ENCODE measurements at regions not wholly inside any gene's neighbourhood (a gene's known extent, or its start where the extent isn't known, plus 50 kb on each side); places are given as distances from the start of the nearest gene placed in this dataset.
"Not testable (repeated sequence)": the region's sequence is repeated elsewhere in the genome, so short reads cannot be mapped to it uniquely, and the experiment has no call there.

DNA sequence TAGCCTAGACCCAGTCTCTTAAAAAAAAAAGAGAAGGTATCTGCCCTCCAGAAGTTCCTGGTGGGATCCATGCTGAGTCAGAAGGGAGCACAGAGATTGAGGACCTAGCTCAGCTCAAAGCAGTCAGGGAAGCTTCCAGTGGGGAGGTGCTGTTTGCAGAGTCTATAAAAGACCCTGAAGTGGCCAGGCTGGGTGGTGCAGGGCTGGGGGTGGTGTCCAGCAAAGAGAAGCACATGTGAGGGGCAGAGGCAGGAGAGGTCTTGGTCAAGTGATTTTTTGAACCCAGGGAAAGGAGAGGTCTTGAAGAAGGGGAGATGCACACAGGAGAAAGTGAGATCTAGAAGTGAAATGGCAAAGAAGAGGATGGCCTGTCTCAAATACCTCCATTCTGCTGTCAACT, 130.4 kb upstream of the PODXL start:
- H3K36me3 Mint-ChIP-seq (ENCODE audit: low read depth) = no peaks in the 10 kb centered on the region
- no peaks in the 10 kb centered on the region for H3K9me3 Mint-ChIP-seq
- no peak overlapping the region for H3K27ac Mint-ChIP-seq
- peaks cover under 1% of the 10 kb centered on the region for H3K4me1 Mint-ChIP-seq (ENCODE audit: low read depth)
- peaks cover 2% of the 10 kb centered on the region for H3K27me3 Mint-ChIP-seq (ENCODE audit: low read depth)
- DNase-seq (ENCODE audit: low spot score) = no peak
- no peak overlapping the region for H3K4me3 Mint-ChIP-seq

- Mint-ChIP-seq H3K27me3 (ENCODE audit: low read depth) (peaks cover 3% of the 10 kb centered on the region), H3K9me3 (peaks cover 4% of the 10 kb centered on the region)
Observed at GRCh38 chr7:131683536-131684125, 127.2 kb upstream of the PODXL start.

GRCh38 chr7:131681961-131682360, 125.5 kb upstream of the PODXL start:
- H3K36me3 Mint-ChIP-seq (ENCODE audit: low read depth) = no peaks in the 10 kb centered on the region
- no peak overlapping the region for H3K27ac Mint-ChIP-seq
- H3K4me3 Mint-ChIP-seq = no peak overlapping the region
- H3K4me1 Mint-ChIP-seq (ENCODE audit: low read depth) = no peaks in the 10 kb centered on the region
- H3K9me3 Mint-ChIP-seq = peaks cover 4% of the 10 kb centered on the region
- peaks cover 3% of the 10 kb centered on the region for H3K27me3 Mint-ChIP-seq (ENCODE audit: low read depth)
- no peak for DNase-seq (ENCODE audit: low spot score)

More at GRCh38 chr7:131683536-131684125, 127.2 kb upstream of the PODXL start:
- H3K4me1 Mint-ChIP-seq (ENCODE audit: low read depth) = no peaks in the 10 kb centered on the region
- H3K27ac Mint-ChIP-seq = no peak overlapping the region
- no peaks in the 10 kb centered on the region for H3K36me3 Mint-ChIP-seq (ENCODE audit: low read depth)
- H3K4me3 Mint-ChIP-seq = no peak overlapping the region
- DNase-seq (ENCODE audit: low spot score) = no peak

- not testable (repeated sequence) for H3K27me3 Mint-ChIP-seq (ENCODE audit: low read depth); DNase-seq (ENCODE audit: low spot score); H3K4me1 Mint-ChIP-seq (ENCODE audit: low read depth); H3K4me3 Mint-ChIP-seq; H3K27ac Mint-ChIP-seq; H3K36me3 Mint-ChIP-seq (ENCODE audit: low read depth); H3K9me3 Mint-ChIP-seq
Observed at GRCh38 chr7:131679071-131679470, 122.6 kb upstream of the PODXL start.

- H3K4me3 Mint-ChIP-seq; H3K27me3 Mint-ChIP-seq (ENCODE audit: low read depth); H3K36me3 Mint-ChIP-seq (ENCODE audit: low read depth); DNase-seq (ENCODE audit: low spot score); H3K4me1 Mint-ChIP-seq (ENCODE audit: low read depth); H3K9me3 Mint-ChIP-seq; H3K27ac Mint-ChIP-seq: not testable (repeated sequence)
Observed at GRCh38 chr7:131676850-131677249, 120.4 kb upstream of the PODXL start.

DNA sequence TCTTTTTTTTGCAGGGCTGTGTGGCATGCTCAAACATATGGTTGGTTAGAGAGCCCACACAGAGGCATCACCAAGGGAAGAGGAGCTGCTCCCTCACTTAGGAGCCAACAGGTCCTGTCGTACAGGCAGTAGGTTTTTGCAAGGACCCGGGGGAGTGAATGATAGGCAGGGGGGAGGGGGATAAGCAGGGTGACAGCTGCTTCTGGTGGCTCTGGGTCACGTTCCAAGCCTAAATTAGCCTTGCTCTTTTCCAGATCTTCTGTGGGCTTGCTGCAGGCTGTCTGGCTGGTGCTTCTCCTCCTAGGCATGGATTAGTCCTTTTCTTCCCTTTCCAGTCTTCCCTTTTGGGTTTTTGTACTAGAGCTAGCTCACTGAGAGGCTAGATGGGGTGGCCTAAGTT, 117.7 kb upstream of the PODXL start:
- no peaks in the 10 kb centered on the region for H3K36me3 Mint-ChIP-seq (ENCODE audit: low read depth)
- H3K27me3 Mint-ChIP-seq (ENCODE audit: low read depth) = no peaks in the 10 kb centered on the region
- no peak overlapping the region for H3K4me3 Mint-ChIP-seq
- no peaks in the 10 kb centered on the region for H3K4me1 Mint-ChIP-seq (ENCODE audit: low read depth)
- no peak overlapping the region for H3K27ac Mint-ChIP-seq
- H3K9me3 Mint-ChIP-seq = no peaks in the 10 kb centered on the region
- DNase-seq (ENCODE audit: low spot score) = no peak

DNA sequence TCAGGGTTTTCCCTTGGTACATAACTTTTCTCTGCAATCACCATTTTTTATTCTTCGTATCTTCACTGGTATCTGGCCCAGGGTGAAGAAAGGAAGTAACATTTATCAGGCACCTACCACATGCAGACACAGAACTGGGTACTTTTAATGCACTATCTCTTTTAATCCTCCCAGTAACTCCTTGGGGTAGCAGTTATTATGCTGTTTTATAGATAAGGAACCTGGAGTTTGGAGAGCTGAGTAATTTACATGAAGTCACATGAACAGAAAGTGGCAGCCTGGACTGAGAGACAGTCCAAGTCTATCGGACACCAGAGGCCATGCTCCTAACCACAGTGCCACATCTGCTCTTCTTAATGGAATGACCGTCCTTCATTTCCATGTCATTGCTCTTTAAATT, 117.1 kb upstream of the PODXL start:
- Mint-ChIP-seq H3K9me3 (no peaks in the 10 kb centered on the region), H3K27me3 (ENCODE audit: low read depth) (no peaks in the 10 kb centered on the region), H3K36me3 (ENCODE audit: low read depth) (no peaks in the 10 kb centered on the region), H3K4me3 (no peak overlapping the region), H3K27ac (no peak overlapping the region), H3K4me1 (ENCODE audit: low read depth) (no peaks in the 10 kb centered on the region)
- DNase-seq (ENCODE audit: low spot score) = no peak

GRCh38 chr7:131670406-131670805, 114.0 kb upstream of the PODXL start:
- Mint-ChIP-seq H3K9me3 (no peaks in the 10 kb centered on the region), H3K27ac (no peak overlapping the region), H3K36me3 (ENCODE audit: low read depth) (no peaks in the 10 kb centered on the region), H3K27me3 (ENCODE audit: low read depth) (no peaks in the 10 kb centered on the region), H3K4me1 (ENCODE audit: low read depth) (no peaks in the 10 kb centered on the region), H3K4me3 (no peak overlapping the region)
- DNase-seq (ENCODE audit: low spot score) = no peak

DNA sequence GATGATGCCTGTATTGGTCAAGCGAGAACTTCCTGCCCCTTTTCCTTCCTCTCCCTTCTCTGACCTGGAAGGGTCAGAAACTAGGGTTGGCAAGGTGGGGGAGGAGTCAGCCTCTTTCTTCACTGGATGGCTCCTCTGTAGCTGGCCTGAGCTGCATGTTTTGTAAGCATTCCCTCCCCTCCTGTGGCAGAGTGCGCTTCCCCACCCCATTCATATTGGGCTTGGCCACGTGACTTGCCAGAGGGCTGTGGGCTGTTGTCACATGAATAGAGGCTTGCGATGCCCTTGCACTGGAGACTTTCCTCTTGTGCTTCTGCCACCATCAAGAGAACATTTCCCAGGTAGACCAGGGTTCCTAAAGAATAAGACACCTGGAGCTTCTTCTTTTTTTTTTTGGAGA, 111.3 kb upstream of the PODXL start:
- H3K27me3 Mint-ChIP-seq (ENCODE audit: low read depth) = no peaks in the 10 kb centered on the region
- no peaks in the 10 kb centered on the region for H3K36me3 Mint-ChIP-seq (ENCODE audit: low read depth)
- no peak overlapping the region for H3K4me3 Mint-ChIP-seq
- H3K27ac Mint-ChIP-seq = no peak overlapping the region
- H3K4me1 Mint-ChIP-seq (ENCODE audit: low read depth) = no peaks in the 10 kb centered on the region
- DNase-seq (ENCODE audit: low spot score) = no peak
- H3K9me3 Mint-ChIP-seq = no peaks in the 10 kb centered on the region

DNA sequence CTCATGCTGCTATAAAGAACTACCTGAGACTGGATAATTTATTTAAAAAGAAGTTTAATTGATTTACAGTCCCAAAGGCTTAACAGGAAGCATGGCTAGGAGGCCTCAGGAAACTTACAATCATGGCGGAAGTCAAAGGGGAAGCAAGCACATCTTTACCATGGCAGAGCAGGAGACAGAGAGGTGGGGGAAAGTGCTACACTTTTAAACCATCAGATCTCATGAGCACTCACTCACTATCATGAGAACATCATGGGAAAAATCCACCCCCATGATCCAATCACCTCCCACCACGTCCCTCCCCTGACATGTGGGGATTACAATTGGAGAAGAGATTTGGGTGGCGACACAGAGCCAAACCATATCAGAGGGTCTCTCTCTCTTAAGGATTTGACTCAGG, 108.6 kb upstream of the PODXL start:
- no peak overlapping the region for H3K4me3 Mint-ChIP-seq
- DNase-seq (ENCODE audit: low spot score) = no peak
- no peaks in the 10 kb centered on the region for H3K27me3 Mint-ChIP-seq (ENCODE audit: low read depth)
- no peak overlapping the region for H3K27ac Mint-ChIP-seq
- no peaks in the 10 kb centered on the region for H3K9me3 Mint-ChIP-seq
- no peaks in the 10 kb centered on the region for H3K4me1 Mint-ChIP-seq (ENCODE audit: low read depth)
- no peaks in the 10 kb centered on the region for H3K36me3 Mint-ChIP-seq (ENCODE audit: low read depth)

DNA sequence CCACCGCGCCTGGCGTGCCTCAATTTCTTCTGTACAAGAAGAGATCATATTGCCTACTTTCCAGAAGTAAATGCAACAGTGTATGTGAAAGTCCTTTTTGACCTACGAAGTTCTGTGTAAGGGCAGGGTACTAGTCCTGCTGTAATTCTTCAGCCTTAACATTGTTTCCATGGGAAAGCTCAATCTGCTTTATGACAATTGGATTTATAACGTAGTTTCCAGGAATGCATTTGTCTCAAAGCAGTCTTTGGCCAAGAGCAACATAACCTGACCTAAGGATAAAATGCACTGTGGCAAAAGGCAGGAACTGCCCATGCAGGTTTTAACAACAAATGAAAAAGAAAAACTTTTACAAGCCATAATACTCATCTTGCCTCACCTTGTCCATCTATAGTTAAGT, 108.1 kb upstream of the PODXL start:
- Mint-ChIP-seq H3K4me1 (ENCODE audit: low read depth) (no peaks in the 10 kb centered on the region), H3K4me3 (no peak overlapping the region), H3K9me3 (no peaks in the 10 kb centered on the region), H3K27me3 (ENCODE audit: low read depth) (no peaks in the 10 kb centered on the region), H3K27ac (no peak overlapping the region), H3K36me3 (ENCODE audit: low read depth) (no peaks in the 10 kb centered on the region)
- DNase-seq (ENCODE audit: low spot score) = no peak

GRCh38 chr7:131662301-131662873, 106.0 kb upstream of the PODXL start:
- H3K9me3 Mint-ChIP-seq; H3K36me3 Mint-ChIP-seq (ENCODE audit: low read depth); H3K27ac Mint-ChIP-seq; H3K27me3 Mint-ChIP-seq (ENCODE audit: low read depth); DNase-seq (ENCODE audit: low spot score); H3K4me1 Mint-ChIP-seq (ENCODE audit: low read depth); H3K4me3 Mint-ChIP-seq: not testable (repeated sequence)

DNA sequence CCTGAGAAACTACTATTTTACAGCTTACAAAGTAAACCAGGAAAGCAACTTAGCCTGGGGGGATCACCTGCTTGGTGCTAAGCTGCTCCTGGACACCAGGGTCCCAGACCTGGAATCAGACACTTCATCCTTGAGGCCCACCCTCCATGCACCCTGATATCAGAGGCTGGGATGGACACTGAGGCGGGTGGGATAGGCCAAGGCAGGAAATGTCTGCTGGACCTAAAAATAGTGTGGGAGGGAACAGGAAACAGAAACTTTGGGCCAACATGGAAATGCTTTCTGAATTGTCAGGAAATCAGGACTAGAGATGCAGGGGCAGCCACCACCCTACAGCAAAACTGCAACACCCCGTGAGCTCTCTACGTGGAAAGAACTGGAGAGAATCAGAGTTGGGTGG, 101.5 kb upstream of the PODXL start:
- DNase-seq (ENCODE audit: low spot score) = no peak
- H3K4me1 Mint-ChIP-seq (ENCODE audit: low read depth) = no peaks in the 10 kb centered on the region
- no peaks in the 10 kb centered on the region for H3K36me3 Mint-ChIP-seq (ENCODE audit: low read depth)
- no peak overlapping the region for H3K27ac Mint-ChIP-seq
- H3K4me3 Mint-ChIP-seq = no peak overlapping the region
- H3K9me3 Mint-ChIP-seq = no peaks in the 10 kb centered on the region
- no peaks in the 10 kb centered on the region for H3K27me3 Mint-ChIP-seq (ENCODE audit: low read depth)

- no peaks in the 10 kb centered on the region for H3K9me3 Mint-ChIP-seq
- H3K36me3 Mint-ChIP-seq (ENCODE audit: low read depth) = no peaks in the 10 kb centered on the region
- no peaks in the 10 kb centered on the region for H3K27me3 Mint-ChIP-seq (ENCODE audit: low read depth)
- H3K4me1 Mint-ChIP-seq (ENCODE audit: low read depth) = no peaks in the 10 kb centered on the region
- no peak for DNase-seq (ENCODE audit: low spot score)
- H3K4me3 Mint-ChIP-seq = no peak overlapping the region
- H3K27ac Mint-ChIP-seq = no peak overlapping the region
Observed at GRCh38 chr7:131656980-131657723, 100.7 kb upstream of the PODXL start.

- no peaks in the 10 kb centered on the region for H3K4me1 Mint-ChIP-seq (ENCODE audit: low read depth)
Observed at GRCh38 chr7:131655866-131656265, 99.4 kb upstream of the PODXL start.

More at GRCh38 chr7:131655866-131656265, 99.4 kb upstream of the PODXL start:
- Mint-ChIP-seq H3K4me3 (no peak overlapping the region), H3K27ac (no peak overlapping the region), H3K36me3 (ENCODE audit: low read depth) (no peaks in the 10 kb centered on the region), H3K9me3 (no peaks in the 10 kb centered on the region), H3K27me3 (ENCODE audit: low read depth) (no peaks in the 10 kb centered on the region)
- no peak for DNase-seq (ENCODE audit: low spot score)
